ENCODE measurements at regions not wholly inside any gene's neighbourhood (a gene's known extent, or its start where the extent isn't known, plus 50 kb on each side); places are given as distances from the start of the nearest gene placed in this dataset.

DNA sequence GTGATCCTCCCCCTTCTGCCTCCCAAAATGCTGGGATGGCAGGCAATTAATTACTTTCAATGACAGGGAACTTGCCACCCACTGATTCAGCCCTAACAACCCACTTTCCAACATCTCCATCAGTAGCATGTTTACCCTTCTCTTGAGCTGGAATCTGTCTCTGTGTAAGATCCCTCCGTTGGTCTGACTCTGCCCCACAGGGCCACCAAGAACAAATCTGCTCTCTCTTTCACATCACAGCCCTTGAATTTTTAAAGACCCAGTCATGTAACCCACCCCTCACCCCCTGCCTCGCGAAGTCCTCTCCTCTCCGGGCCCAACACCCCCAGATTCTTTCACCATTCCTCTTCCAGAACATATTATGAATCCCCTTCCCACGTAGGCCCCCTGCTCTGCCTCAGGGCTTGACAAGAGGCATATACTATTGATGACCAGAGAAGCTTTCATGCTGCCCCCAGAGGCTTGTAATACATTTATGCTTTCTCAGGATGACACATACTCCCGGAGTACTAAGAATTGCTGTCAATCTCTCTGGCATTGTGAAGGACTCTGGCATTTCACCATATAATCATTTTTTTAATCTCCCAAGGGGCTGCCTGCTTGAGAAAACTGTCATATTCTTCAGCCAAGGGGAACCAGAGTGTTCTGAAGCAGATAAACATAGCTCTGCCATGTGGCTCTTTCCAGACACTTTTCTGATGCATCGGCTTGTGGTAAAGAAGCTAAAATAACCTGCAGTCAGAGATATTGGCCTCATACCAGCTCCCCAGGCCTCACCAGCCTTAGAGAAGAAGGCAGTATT lies 179.2 kb upstream of the AUTS2 start:
- TF ChIP-seq, protein P1, sequence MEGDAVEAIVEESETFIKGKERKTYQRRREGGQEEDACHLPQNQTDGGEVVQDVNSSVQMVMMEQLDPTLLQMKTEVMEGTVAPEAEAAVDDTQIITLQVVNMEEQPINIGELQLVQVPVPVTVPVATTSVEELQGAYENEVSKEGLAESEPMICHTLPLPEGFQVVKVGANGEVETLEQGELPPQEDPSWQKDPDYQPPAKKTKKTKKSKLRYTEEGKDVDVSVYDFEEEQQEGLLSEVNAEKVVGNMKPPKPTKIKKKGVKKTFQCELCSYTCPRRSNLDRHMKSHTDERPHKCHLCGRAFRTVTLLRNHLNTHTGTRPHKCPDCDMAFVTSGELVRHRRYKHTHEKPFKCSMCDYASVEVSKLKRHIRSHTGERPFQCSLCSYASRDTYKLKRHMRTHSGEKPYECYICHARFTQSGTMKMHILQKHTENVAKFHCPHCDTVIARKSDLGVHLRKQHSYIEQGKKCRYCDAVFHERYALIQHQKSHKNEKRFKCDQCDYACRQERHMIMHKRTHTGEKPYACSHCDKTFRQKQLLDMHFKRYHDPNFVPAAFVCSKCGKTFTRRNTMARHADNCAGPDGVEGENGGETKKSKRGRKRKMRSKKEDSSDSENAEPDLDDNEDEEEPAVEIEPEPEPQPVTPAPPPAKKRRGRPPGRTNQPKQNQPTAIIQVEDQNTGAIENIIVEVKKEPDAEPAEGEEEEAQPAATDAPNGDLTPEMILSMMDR (IDR thresholded peaks at IDR 0.05): no peak
- TF ChIP-seq POLR2A (IDR thresholded peaks at IDR 0.05): no peak
